Liver (tissue), 8 donors: ENCODE measurements at regions not wholly inside any gene's neighbourhood (a gene's known extent, or its start where the extent isn't known, plus 50 kb on each side); places are given as distances from the start of the nearest gene placed in this dataset.

Experiments used
- DNase-seq: peaks from one replicate; pipeline ENCODE4 v3.0.0-alpha.2; 2017; ENCODE audit warnings: low spot score
- H3K27ac ChIP-seq, 2 donors: one replicate each; pipeline ENCODE4 v1.7.0; 2013; ENCODE audit warnings: inconsistent platforms in 2 of 2, low read length in 2 of 2, control low read depth in 1 of 2, low read depth in 1 of 2, mild to moderate bottlenecking in 1 of 2
- H3K27me3 ChIP-seq, 4 donors: one replicate each; pipeline versions ENCODE4 v1.6.1 to v1.7.0; 2013; ENCODE audit warnings: low read length in 3 of 4, inconsistent platforms in 1 of 4, mild to moderate bottlenecking in 1 of 4, moderate library complexity in 1 of 4; ENCODE audit not compliant: control insufficient read depth in 4 of 4, insufficient read depth in 4 of 4
- H3K36me3 ChIP-seq, 4 donors: one replicate each; pipeline versions ENCODE4 v1.6.1 to v1.7.0; 2013; ENCODE audit warnings: low read length in 3 of 4, mild to moderate bottlenecking in 3 of 4, low read depth in 1 of 4, moderate library complexity in 1 of 4; ENCODE audit not compliant: control insufficient read depth in 4 of 4, insufficient read depth in 3 of 4
- H3K4me1 ChIP-seq, 4 donors: one replicate each; pipeline versions ENCODE4 v1.6.1 to v1.7.0; 2013; ENCODE audit warnings: low read length in 3 of 4, mild to moderate bottlenecking in 3 of 4, moderate library complexity in 1 of 4; ENCODE audit not compliant: control insufficient read depth in 4 of 4, insufficient read depth in 4 of 4
- H3K4me3 ChIP-seq, 3 donors: one replicate each; pipeline versions ENCODE4 v1.6.1 to v1.7.0; 2013; ENCODE audit warnings: low read length in 3 of 3, control low read depth in 1 of 3, low read depth in 1 of 3, mild to moderate bottlenecking in 1 of 3
- H3K9ac ChIP-seq, 2 donors: one replicate each; pipeline ENCODE4 v1.7.0; 2013; ENCODE audit warnings: low read length in 2 of 2, mild to moderate bottlenecking in 2 of 2, moderate library complexity in 2 of 2, control low read depth in 1 of 2, low read depth in 1 of 2
- H3K9me3 ChIP-seq, 4 donors: one replicate each; pipeline versions ENCODE4 v1.6.1 to v1.7.0; 2013; ENCODE audit warnings: low read length in 3 of 4; ENCODE audit not compliant: control insufficient read depth in 4 of 4
- CTCF ChIP-seq: fragments of 150-350 bp; IDR thresholded peaks from 2 replicates; pipeline ENCODE4 v1.5.1; 2017; ENCODE audit warnings: improper control_type of control experiment, low read depth, low read length; ENCODE audit not compliant: missing input control
- EGR1 ChIP-seq, 2 donors: IDR thresholded peaks; 2 replicates each; pipeline ENCODE4 v1.6.1; 2016 to 2018; ENCODE audit warnings: antibody characterized with exemption in 2 of 2, low read depth in 2 of 2
- FOXA1 ChIP-seq: IDR thresholded peaks from 2 replicates; pipeline ENCODE4 v1.6.1; 2016; ENCODE audit warnings: antibody characterized with exemption
- FOXA2 ChIP-seq: IDR thresholded peaks from 2 replicates; pipeline ENCODE4 v1.6.1; 2016; ENCODE audit warnings: antibody characterized with exemption
- HNF4A ChIP-seq, 2 donors: conservative IDR thresholded peaks; 2 replicates each; pipeline ENCODE4 v1.6.1; 2016; ENCODE audit warnings: antibody characterized with exemption in 2 of 2, mild to moderate bottlenecking in 2 of 2
- HNF4G ChIP-seq: IDR thresholded peaks from 2 replicates; pipeline ENCODE4 v1.6.1; 2016; ENCODE audit warnings: antibody characterized with exemption
- JUND ChIP-seq, 2 donors: IDR thresholded peaks; 2 replicates each; pipeline ENCODE4 v1.6.1; 2016; ENCODE audit warnings: antibody characterized with exemption in 2 of 2
- NR2F2 ChIP-seq: IDR thresholded peaks from 2 replicates; pipeline ENCODE4 v1.6.1; 2016; ENCODE audit warnings: antibody characterized with exemption
- RAD21 ChIP-seq, 2 donors: IDR thresholded peaks; 2 replicates each; pipeline ENCODE4 v1.6.1; 2016; ENCODE audit warnings: antibody characterized with exemption in 2 of 2, mild to moderate bottlenecking in 2 of 2
- REST ChIP-seq: IDR thresholded peaks from 2 replicates; pipeline ENCODE4 v1.6.1; 2016; ENCODE audit warnings: antibody characterized with exemption, mild to moderate bottlenecking
- YY1 ChIP-seq: IDR thresholded peaks from 2 replicates; pipeline ENCODE4 v1.6.1; 2016; ENCODE audit warnings: antibody characterized with exemption, mild to moderate bottlenecking
- WGBS: extraction: QIAGEN DNeasy Blood & Tissue Kit; methylation state at CpG from one replicate; pipeline ENCODE4 v1.1.7; 2013; 5-methylcytosine and 5-hydroxymethylcytosine counted together
- TF ChIP-seq, protein P1 (sequence below): IDR thresholded peaks from 2 replicates; pipeline ENCODE4 v1.6.1; 2016; ENCODE audit warnings: antibody characterized with exemption
- donor health status: healthy.
- donor health status: healthy.
- donor health status: healthy.
- donor health status: healthy.
- donor health status: healthy.

DNA sequence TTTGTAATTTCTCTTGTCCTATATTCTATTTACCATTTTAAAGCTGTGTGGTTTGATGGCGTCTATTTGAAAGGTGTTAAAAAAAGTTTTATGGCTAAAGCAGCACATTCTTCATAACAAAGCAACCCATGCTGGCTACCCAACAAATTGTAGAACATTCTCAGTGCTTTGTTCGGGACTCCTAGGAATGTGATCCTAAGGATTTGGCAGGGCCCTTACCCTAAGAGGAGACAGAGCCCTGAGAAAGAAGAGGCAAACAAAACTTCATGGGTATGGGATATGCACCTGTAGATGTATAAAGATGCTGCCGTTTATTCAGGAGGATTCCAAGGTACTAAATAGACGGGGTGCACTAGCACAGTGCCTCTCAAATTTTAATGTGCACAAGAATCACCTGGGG, 370.8 kb upstream of the DIPK2B start:
- Histone ChIP-seq H3K27me3 (no peaks in the 10 kb centered on the region), H3K9me3 (no peaks in the 10 kb centered on the region), H3K36me3 (no peaks in the 10 kb centered on the region), H3K4me1 (no peaks in the 10 kb centered on the region), H3K4me3 (no peak overlapping the region), H3K27ac (no peak overlapping the region), H3K9ac (no peak overlapping the region)
- WGBS, result 78% methylated on average over 4 of the region's 4 CpGs
- TF ChIP-seq NR2F2, result no peak
- no peak for TF ChIP-seq EGR1 (IDR thresholded peaks at IDR 0.05; ENCODE audit: low read depth in 2 of 2)
- DNase-seq, result no peak

GRCh38 chrX:45566456-45566855, 365.8 kb upstream of the DIPK2B start:
- Histone ChIP-seq H3K4me1 (no peaks in the 10 kb centered on the region), H3K36me3 (no peaks in the 10 kb centered on the region), H3K9ac (no peak overlapping the region), H3K27me3 (no peaks in the 10 kb centered on the region), H3K27ac (no peak overlapping the region), H3K9me3 (no peaks in the 10 kb centered on the region), H3K4me3 (no peak overlapping the region)
- no peak for TF ChIP-seq JUND (IDR thresholded peaks at IDR 0.05)
- no peak for TF ChIP-seq YY1
- TF ChIP-seq REST, result no peak
- no peak for TF ChIP-seq FOXA2
- TF ChIP-seq HNF4G, result no peak
- no peak for DNase-seq
- WGBS, result 87% methylated on average over 2 of the region's 2 CpGs

DNA sequence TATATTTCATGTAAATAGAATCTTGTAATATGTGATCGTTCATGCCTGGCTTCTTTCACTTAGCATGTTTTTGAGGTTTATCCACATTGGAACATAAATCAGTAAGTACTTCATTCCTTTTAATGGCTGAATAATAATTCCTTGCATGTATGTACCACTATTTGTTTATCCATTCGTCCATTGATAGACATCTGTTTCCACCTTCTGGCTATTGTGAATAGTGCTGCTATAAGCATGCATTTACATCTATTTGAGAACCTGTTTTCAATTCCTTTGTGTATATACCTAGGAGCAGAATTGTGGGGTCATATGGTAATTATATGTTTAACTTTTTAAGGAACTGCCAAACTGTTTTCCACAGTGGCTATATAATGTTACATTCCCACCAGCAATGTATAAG, 356.7 kb upstream of the DIPK2B start:
- peaks cover 0 to 4% (median 0%) of the 10 kb centered on the region in 4 donors for H3K27me3 ChIP-seq
- no peak for DNase-seq
- no peak overlapping the region for H3K9ac ChIP-seq
- no peak overlapping the region for H3K4me3 ChIP-seq
- H3K4me1 ChIP-seq, result no peaks in the 10 kb centered on the region
- no peak overlapping the region for H3K27ac ChIP-seq
- H3K36me3 ChIP-seq, result no peaks in the 10 kb centered on the region
- TF ChIP-seq EGR1 (IDR thresholded peaks at IDR 0.05; ENCODE audit: low read depth in 2 of 2) (no peak), RAD21 (IDR thresholded peaks at IDR 0.05) (peak; percentile 72 to 75), CTCF (peak; percentile 26), HNF4A (conservative IDR thresholded peaks at IDR 0.05) (no peak), HNF4G (no peak), FOXA1 (no peak), NR2F2 (no peak)
- TF ChIP-seq, protein P1, sequence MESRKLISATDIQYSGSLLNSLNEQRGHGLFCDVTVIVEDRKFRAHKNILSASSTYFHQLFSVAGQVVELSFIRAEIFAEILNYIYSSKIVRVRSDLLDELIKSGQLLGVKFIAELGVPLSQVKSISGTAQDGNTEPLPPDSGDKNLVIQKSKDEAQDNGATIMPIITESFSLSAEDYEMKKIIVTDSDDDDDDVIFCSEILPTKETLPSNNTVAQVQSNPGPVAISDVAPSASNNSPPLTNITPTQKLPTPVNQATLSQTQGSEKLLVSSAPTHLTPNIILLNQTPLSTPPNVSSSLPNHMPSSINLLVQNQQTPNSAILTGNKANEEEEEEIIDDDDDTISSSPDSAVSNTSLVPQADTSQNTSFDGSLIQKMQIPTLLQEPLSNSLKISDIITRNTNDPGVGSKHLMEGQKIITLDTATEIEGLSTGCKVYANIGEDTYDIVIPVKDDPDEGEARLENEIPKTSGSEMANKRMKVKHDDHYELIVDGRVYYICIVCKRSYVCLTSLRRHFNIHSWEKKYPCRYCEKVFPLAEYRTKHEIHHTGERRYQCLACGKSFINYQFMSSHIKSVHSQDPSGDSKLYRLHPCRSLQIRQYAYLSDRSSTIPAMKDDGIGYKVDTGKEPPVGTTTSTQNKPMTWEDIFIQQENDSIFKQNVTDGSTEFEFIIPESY, result no peak
- no peaks in the 10 kb centered on the region for H3K9me3 ChIP-seq
- WGBS, result 49% methylated on average over 2 of the region's 2 CpGs
